ENCODE measurements at regions not wholly inside any gene's neighbourhood (a gene's known extent, or its start where the extent isn't known, plus 50 kb on each side); places are given as distances from the start of the nearest gene placed in this dataset.

DNA sequence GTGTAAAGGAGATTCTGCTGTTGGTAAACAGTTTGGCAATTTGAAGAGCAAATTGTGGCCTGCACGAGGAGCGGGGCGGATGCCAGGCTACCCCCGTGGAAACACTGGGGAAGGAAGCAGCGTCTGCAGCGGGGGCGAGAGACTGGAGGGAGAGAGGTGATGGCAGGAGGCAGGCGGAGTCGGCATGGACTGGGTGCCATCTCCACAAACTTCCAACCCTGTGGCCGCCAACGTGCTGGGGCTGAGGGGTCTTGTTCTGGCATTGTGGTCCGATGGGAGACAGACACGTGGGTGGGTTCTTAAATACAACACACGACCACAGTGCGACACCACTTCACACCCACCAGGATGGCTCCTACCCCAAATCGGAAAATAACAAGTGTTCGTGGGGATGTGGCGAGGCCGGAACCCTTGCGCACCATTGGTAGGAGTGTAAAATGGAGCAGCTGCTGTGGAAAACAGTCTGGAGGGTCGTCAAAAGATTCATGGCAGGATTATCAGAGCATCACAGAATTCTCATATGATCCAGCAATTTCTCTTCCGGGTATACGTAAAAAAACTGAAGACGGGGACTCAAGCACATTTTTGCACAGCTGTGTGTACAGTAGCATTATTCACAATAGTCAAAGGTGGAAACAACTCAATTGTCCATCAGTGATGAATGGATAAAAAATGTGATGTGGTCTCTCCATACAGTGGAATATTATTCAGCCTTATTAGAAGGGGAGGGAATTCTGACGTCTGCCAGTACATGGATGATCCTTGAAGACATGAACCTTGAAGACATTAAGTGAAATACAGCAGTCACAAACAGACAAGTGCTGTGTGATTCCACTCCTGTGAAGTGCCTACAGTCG, 82.4 kb upstream of the HPCAL1 start:
- no peak for ATAC-seq
- no peak for DNase-seq (ENCODE audit: low read depth, low spot score)
- Histone ChIP-seq H3K9ac (ENCODE audit: low read length) (no peak overlapping the region), H3K79me2 (ENCODE audit: insufficient read depth, low read length) (no peaks in the 10 kb centered on the region), H3K4me2 (ENCODE audit: low read length) (no peak overlapping the region), H3K36me3 (ENCODE audit: control insufficient read depth in 1 of 2, insufficient read depth in 2 of 2, low read length in 2 of 2) (no peaks in the 10 kb centered on the region), H3K9me3 (ENCODE audit: control insufficient read depth in 1 of 2, insufficient read depth in 1 of 2, low read depth in 1 of 2, low read length in 2 of 2) (no peaks in the 10 kb centered on the region), H2AFZ (ENCODE audit: low read depth, low read length, poor library complexity, severe bottlenecking) (no peak overlapping the region), H4K20me1 (ENCODE audit: insufficient read depth) (no peaks in the 10 kb centered on the region), H3K4me3 (replicated peaks in 1 of 2; ENCODE audit: low read depth in 1 of 2, low read length in 2 of 2) (no peak overlapping the region), H3K27me3 (ENCODE audit: insufficient read depth, low read length) (no peaks in the 10 kb centered on the region), H3K9me2 (ENCODE audit: insufficient read depth) (no peaks in the 10 kb centered on the region), H3K27ac (ENCODE audit: low read depth, low read length) (no peak overlapping the region), H3K4me1 (ENCODE audit: control insufficient read depth in 1 of 2, insufficient read depth in 2 of 2, low read length in 2 of 2) (no peaks in the 10 kb centered on the region)
- no TSS peak for BruUV-seq (replicated peaks)
- POLR2A ChIA-PET, result no interaction called here
- intact Hi-C loops (cut with micrococcal nuclease), result no loop called here
- CTCF ChIA-PET, result no interaction called here
- TF ChIP-seq POLR2AphosphoS5 (IDR thresholded peaks at IDR 0.05; ENCODE audit: low read depth, low read length) (no peak), FOSL1 (IDR thresholded peaks at IDR 0.05; ENCODE audit: low read depth) (no peak), ELF1 (IDR thresholded peaks at IDR 0.05; ENCODE audit: borderline replicate concordance, low read depth) (no peak), EZH2phosphoT487 (IDR thresholded peaks at IDR 0.05; ENCODE audit: borderline replicate concordance) (no peak), SRF (IDR thresholded peaks at IDR 0.05; ENCODE audit: low read depth) (no peak), CBX3 (IDR thresholded peaks at IDR 0.05; ENCODE audit: low read depth) (no peak), POLR2A (IDR thresholded peaks at IDR 0.05; ENCODE audit: borderline replicate concordance, extremely low read depth, insufficient read depth, insufficient read length) (no peak), ZBTB33 (IDR thresholded peaks at IDR 0.05; ENCODE audit: extremely low read depth, insufficient replicate concordance, low read length) (no peak), TCF7L2 (IDR thresholded peaks at IDR 0.05; ENCODE audit: borderline replicate concordance, extremely low read depth, insufficient read depth, insufficient read length) (no peak), ZNF274 (IDR thresholded peaks at IDR 0.05; ENCODE audit: low read depth, low read length) (no peak), JUND (IDR thresholded peaks at IDR 0.05) (no peak), EZH2 (IDR thresholded peaks at IDR 0.05) (no peak)
- RAD21 ChIA-PET (ENCODE audit: low non-redundant PET in 1 of 2, low total read pairs in 2 of 2, uncharacterized antibody in 2 of 2, unreplicated experiment in 2 of 2), result no interaction called here
